ENCODE measurements at regions not wholly inside any gene's neighbourhood (a gene's known extent, or its start where the extent isn't known, plus 50 kb on each side); places are given as distances from the start of the nearest gene placed in this dataset.
"Not testable (repeated sequence)": the region's sequence is repeated elsewhere in the genome, so short reads cannot be mapped to it uniquely, and the experiment has no call there.

GRCh38 chr20:41692479-41693135 is 74.4 kb upstream of the CHD6 start:
- DNase-seq (ENCODE audit: low read depth) = peak; percentile 84
- TF ChIP-seq CTCF (IDR thresholded peaks at IDR 0.05; ENCODE audit: low read length, missing control alignments) = no peak
- peak overlapping the region; percentile 84 for H3K4me3 ChIP-seq (replicated peaks; ENCODE audit: low read depth, low read length)

- TF ChIP-seq CTCF (IDR thresholded peaks at IDR 0.05; ENCODE audit: low read length, missing control alignments) = no peak
- DNase-seq (ENCODE audit: low read depth) = no peak
These were observed 73.3 kb upstream of the CHD6 start for GRCh38 chr20:41691443-41691842.

GRCh38 chr20:41690702-41691101 is 72.5 kb upstream of the CHD6 start:
- H3K4me3 ChIP-seq (replicated peaks; ENCODE audit: low read depth, low read length) = no peak overlapping the region
- no peak for DNase-seq (ENCODE audit: low read depth)
- no peak for TF ChIP-seq CTCF (IDR thresholded peaks at IDR 0.05; ENCODE audit: low read length, missing control alignments)

More at GRCh38 chr20:41691443-41691842, 73.3 kb upstream of the CHD6 start:
- no peak overlapping the region for H3K4me3 ChIP-seq (replicated peaks; ENCODE audit: low read depth, low read length)

- no peak overlapping the region for H3K4me3 ChIP-seq (replicated peaks; ENCODE audit: low read depth, low read length)
- no peak for TF ChIP-seq CTCF (IDR thresholded peaks at IDR 0.05; ENCODE audit: low read length, missing control alignments)
- no peak for DNase-seq (ENCODE audit: low read depth)
These were observed 68.8 kb upstream of the CHD6 start for GRCh38 chr20:41686961-41687360.

GRCh38 chr20:41685145-41685544 is 67.0 kb upstream of the CHD6 start:
- H3K4me3 ChIP-seq (replicated peaks; ENCODE audit: low read depth, low read length); DNase-seq (ENCODE audit: low read depth): not testable (repeated sequence)

GRCh38 chr20:41678799-41679198 is 60.6 kb upstream of the CHD6 start:
- no peak for TF ChIP-seq CTCF (IDR thresholded peaks at IDR 0.05; ENCODE audit: low read length, missing control alignments)
- DNase-seq (ENCODE audit: low read depth) = no peak
- H3K4me3 ChIP-seq (replicated peaks; ENCODE audit: low read depth, low read length) = no peak overlapping the region

- DNase-seq (ENCODE audit: low read depth) = no peak
- no peak for TF ChIP-seq CTCF (IDR thresholded peaks at IDR 0.05; ENCODE audit: low read length, missing control alignments)
These were observed 54.1 kb upstream of the CHD6 start for GRCh38 chr20:41672282-41672681.

More at GRCh38 chr20:41672282-41672681, 54.1 kb upstream of the CHD6 start:
- H3K4me3 ChIP-seq (replicated peaks; ENCODE audit: low read depth, low read length) = no peak overlapping the region

All from fibroblast of pulmonary artery (primary cell).